ENCODE measurements at regions not wholly inside any gene's neighbourhood (a gene's known extent, or its start where the extent isn't known, plus 50 kb on each side); places are given as distances from the start of the nearest gene placed in this dataset.

DNA sequence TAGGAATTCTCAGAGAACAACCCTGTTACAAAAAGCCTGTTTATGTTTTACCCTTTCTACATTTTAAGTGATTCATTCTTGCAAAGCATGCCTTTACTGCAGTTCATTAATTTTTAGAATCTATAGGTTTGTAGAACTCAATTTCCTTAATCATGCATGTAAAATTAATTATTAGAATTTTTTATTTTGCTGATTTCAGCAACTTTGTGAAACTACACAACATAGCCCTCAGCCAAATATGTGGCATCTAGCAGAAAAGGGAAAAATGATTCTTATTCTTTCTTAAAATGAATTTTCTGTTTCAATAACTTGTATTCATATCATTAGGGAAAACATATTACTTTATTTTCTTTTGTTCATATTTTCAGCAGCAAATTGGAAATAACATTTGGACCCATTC, 392.9 kb upstream of the PFKP start:
- TF ChIP-seq, protein P1, sequence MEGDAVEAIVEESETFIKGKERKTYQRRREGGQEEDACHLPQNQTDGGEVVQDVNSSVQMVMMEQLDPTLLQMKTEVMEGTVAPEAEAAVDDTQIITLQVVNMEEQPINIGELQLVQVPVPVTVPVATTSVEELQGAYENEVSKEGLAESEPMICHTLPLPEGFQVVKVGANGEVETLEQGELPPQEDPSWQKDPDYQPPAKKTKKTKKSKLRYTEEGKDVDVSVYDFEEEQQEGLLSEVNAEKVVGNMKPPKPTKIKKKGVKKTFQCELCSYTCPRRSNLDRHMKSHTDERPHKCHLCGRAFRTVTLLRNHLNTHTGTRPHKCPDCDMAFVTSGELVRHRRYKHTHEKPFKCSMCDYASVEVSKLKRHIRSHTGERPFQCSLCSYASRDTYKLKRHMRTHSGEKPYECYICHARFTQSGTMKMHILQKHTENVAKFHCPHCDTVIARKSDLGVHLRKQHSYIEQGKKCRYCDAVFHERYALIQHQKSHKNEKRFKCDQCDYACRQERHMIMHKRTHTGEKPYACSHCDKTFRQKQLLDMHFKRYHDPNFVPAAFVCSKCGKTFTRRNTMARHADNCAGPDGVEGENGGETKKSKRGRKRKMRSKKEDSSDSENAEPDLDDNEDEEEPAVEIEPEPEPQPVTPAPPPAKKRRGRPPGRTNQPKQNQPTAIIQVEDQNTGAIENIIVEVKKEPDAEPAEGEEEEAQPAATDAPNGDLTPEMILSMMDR (IDR thresholded peaks at IDR 0.05): no peak
- no peak for TF ChIP-seq EZH2 (IDR thresholded peaks at IDR 0.05; ENCODE audit: borderline replicate concordance, insufficient read depth, low read depth, low read length, poor library complexity, severe bottlenecking)

All from B cell (primary cell).